Transverse colon (tissue), 4 donors: ENCODE measurements at regions not wholly inside any gene's neighbourhood (a gene's known extent, or its start where the extent isn't known, plus 50 kb on each side); places are given as distances from the start of the nearest gene placed in this dataset.

Experiments
- CTCF ChIP-seq, 5 experiments: fragments of 200-600 bp in 3 of 5; fragments of 450-650 bp in 2 of 5; sonication (generic) in 3 of 5; IDR thresholded peaks; 1 replicate in 2 of 5; 2 replicates in 3 of 5; pipeline ENCODE4 v1.5.1; 2016 to 2017; ENCODE audit warnings: antibody characterized with exemption in 5 of 5, inconsistent platforms in 3 of 5, mild to moderate bottlenecking in 2 of 5, moderate library complexity in 1 of 5
- EP300 ChIP-seq: sonication (generic); formaldehyde crosslinking; IDR thresholded peaks from one replicate; pipeline ENCODE4 v1.6.1; 2017; ENCODE audit warnings: antibody characterized with exemption, low read depth
- POLR2A ChIP-seq: fragments of 450-650 bp; IDR thresholded peaks from one replicate; pipeline ENCODE4 v1.6.1; 2016; ENCODE audit warnings: antibody characterized with exemption, mild to moderate bottlenecking, moderate library complexity
- POLR2AphosphoS5 ChIP-seq, 3 donors: sonication (generic); formaldehyde crosslinking; IDR thresholded peaks; one replicate each; pipeline ENCODE4 v1.6.1; 2016; ENCODE audit warnings: antibody characterized with exemption in 3 of 3

DNA sequence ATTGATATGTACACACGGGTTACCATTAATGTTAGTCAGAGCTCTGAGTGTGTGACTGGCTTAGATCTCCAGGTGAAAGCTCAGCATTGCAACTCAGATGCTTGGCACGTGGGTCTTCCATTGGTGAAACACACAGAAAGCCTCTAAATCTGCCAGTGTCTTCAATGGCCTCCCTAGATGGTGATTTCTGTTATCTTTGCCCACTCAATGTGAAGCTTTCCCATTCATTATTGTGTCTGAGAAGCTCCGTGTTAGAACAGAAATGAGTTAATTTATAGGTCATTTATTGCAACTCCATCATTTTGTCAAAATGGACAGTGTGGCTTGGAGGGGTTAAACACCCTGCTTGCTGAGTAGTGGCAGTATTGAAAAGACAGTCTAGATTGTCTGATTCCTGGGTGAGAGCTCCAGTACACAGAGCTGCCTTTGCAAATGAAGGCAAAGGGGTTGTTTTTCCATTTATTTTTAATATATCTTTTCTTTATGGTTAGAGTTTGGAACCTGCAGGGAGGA lies 64.7 kb upstream of the GCFC2 start:
- TF ChIP-seq CTCF (IDR thresholded peaks at IDR 0.05) = no peak
- no peak for TF ChIP-seq POLR2A
- TF ChIP-seq POLR2AphosphoS5 (IDR thresholded peaks at IDR 0.05) = no peak
- no peak for TF ChIP-seq EP300
